Right cardiac atrium (tissue), 5 donors: ENCODE measurements at regions not wholly inside any gene's neighbourhood (a gene's known extent, or its start where the extent isn't known, plus 50 kb on each side); places are given as distances from the start of the nearest gene placed in this dataset.

Experiments used
- ATAC-seq, 2 donors: fragments of 200-7000 bp; cut with Tn5 transposase; one replicate each; pipeline versions ENCODE4 v1.8.0 to v1.9.1; 2020; ENCODE audit warnings: moderate library complexity in 2 of 2, mild to moderate bottlenecking in 1 of 2
- DNase-seq, 3 donors: peaks; one replicate each; pipeline ENCODE4 v3.0.0-alpha.2; 2020
- H3K27ac ChIP-seq: one replicate; pipeline ENCODE4 v1.5.1; 2013; ENCODE audit warnings: mild to moderate bottlenecking, low read length, control low read depth, moderate library complexity
- H3K27me3 ChIP-seq: one replicate; pipeline ENCODE4 v1.6.1; 2013; ENCODE audit not compliant: control insufficient read depth, insufficient read depth
- H3K4me1 ChIP-seq: one replicate; pipeline ENCODE4 v1.6.1; 2013; ENCODE audit warnings: low read length; ENCODE audit not compliant: control insufficient read depth, insufficient read depth
- H3K4me3 ChIP-seq: one replicate; pipeline ENCODE4 v1.5.1; 2013; ENCODE audit warnings: low read length, control low read depth
- H3K9me3 ChIP-seq: one replicate; pipeline ENCODE4 v1.6.1; 2013; ENCODE audit warnings: low read length; ENCODE audit not compliant: control insufficient read depth
- WGBS: extraction: QIAGEN DNeasy Blood & Tissue Kit; methylation state at CpG from one replicate; pipeline ENCODE4 v1.1.7; 2013; 5-methylcytosine and 5-hydroxymethylcytosine counted together
- intact Hi-C, 4 donors: fragments of 100-400 bp; cut with DNase I; formaldehyde crosslinking; loops; one replicate each; pipeline versions ENCODE4 v1.11.0 to v1.14.0; 2022 to 2023
- donor health status: healthy with polysubstance abuse.
- donor health status: DM: no; HTN: yes; CAD: no.
- donor health status: DM: no; HTN: no; CAD: no.
- donor health status: DM: no; HTN: yes; CAD: no; lungs with severe emphysema.
- donor health status: DM: yes; HTN: yes; CAD: no.

- Histone ChIP-seq H3K27ac (no peak overlapping the region), H3K27me3 (no peaks in the 10 kb centered on the region), H3K4me3 (no peak overlapping the region), H3K9me3 (peaks cover 2% of the 10 kb centered on the region), H3K4me1 (no peaks in the 10 kb centered on the region)
- intact Hi-C loops: no loop called here
- DNase-seq: no peak
- ATAC-seq: no peak
- 43% methylated on average over 4 of the region's 4 CpGs for WGBS
Measured at GRCh38 chr5:14016549-14016948, 72.1 kb upstream of the DNAH5 start.

- no peaks in the 10 kb centered on the region for H3K27me3 ChIP-seq
- under 1% methylated on average over 74 of the region's 74 CpGs for WGBS
- H3K9me3 ChIP-seq: peaks cover 5% of the 10 kb centered on the region
- DNase-seq: peak; percentile 92 to 96 (median 94)
- ATAC-seq: peak; percentile 96 to 97
- H3K4me1 ChIP-seq: peaks cover 4% of the 10 kb centered on the region
- intact Hi-C loops: no loop called here
- H3K4me3 ChIP-seq: peak overlapping the region; percentile 22
- no peak overlapping the region for H3K27ac ChIP-seq
Measured at GRCh38 chr5:14011089-14012020, 66.9 kb upstream of the DNAH5 start.

- 59% methylated on average over 2 of the region's 2 CpGs for WGBS
- Histone ChIP-seq H3K27ac (no peak overlapping the region), H3K4me3 (no peak overlapping the region), H3K27me3 (no peaks in the 10 kb centered on the region), H3K4me1 (peaks cover 4% of the 10 kb centered on the region), H3K9me3 (peaks cover 5% of the 10 kb centered on the region)
- intact Hi-C loops: loop anchor here in 1 of 4 donors (10.0 kb wide), 1 partner anchor 265 kb away; no protein-coding TSS in a partner anchor
- DNase-seq (no peak), ATAC-seq (no peak)
Measured at GRCh38 chr5:14009575-14009974, 65.1 kb upstream of the DNAH5 start.

- Histone ChIP-seq H3K4me1 (peaks cover 4% of the 10 kb centered on the region), H3K4me3 (no peak overlapping the region), H3K9me3 (peaks cover 5% of the 10 kb centered on the region), H3K27me3 (no peaks in the 10 kb centered on the region), H3K27ac (no peak overlapping the region)
- 76% methylated on average over 8 of the region's 8 CpGs for WGBS
- ATAC-seq: no peak
- intact Hi-C loops: loop anchor here in 1 of 4 donors (10.0 kb wide), 1 partner anchor 266 kb away; no protein-coding TSS in a partner anchor
- DNase-seq: no peak
Measured at GRCh38 chr5:14008819-14009311, 64.4 kb upstream of the DNAH5 start.

- H3K4me3 ChIP-seq: no peak overlapping the region
- H3K9me3 ChIP-seq: peaks cover 9% of the 10 kb centered on the region
- H3K27ac ChIP-seq: peak overlapping the region; percentile 45
- H3K4me1 ChIP-seq: peaks cover 4% of the 10 kb centered on the region
- intact Hi-C loops: loop anchor here in 1 of 4 donors (10.0 kb wide), 1 partner anchor 268 kb away; no protein-coding TSS in a partner anchor
- no peaks in the 10 kb centered on the region for H3K27me3 ChIP-seq
- ATAC-seq (peak; percentile 76 to 88), DNase-seq (peak; percentile 51 to 77 (median 58))
- 63% methylated on average over 6 of the region's 6 CpGs for WGBS
Measured at GRCh38 chr5:14006823-14007520, 62.5 kb upstream of the DNAH5 start.

- H3K4me3 ChIP-seq: no peak overlapping the region
- H3K4me1 ChIP-seq: peaks cover 4% of the 10 kb centered on the region
- no peak for DNase-seq
- peaks cover 6% of the 10 kb centered on the region for H3K9me3 ChIP-seq
- no peaks in the 10 kb centered on the region for H3K27me3 ChIP-seq
- 82% methylated on average over 6 of the region's 6 CpGs for WGBS
- intact Hi-C loops: loop anchor here in 1 of 4 donors (10.0 kb wide), 1 partner anchor 270 kb away; no protein-coding TSS in a partner anchor
- no peak for ATAC-seq
- H3K27ac ChIP-seq: no peak overlapping the region
Measured at GRCh38 chr5:14004598-14005394, 60.3 kb upstream of the DNAH5 start.

GRCh38 chr5:14003936-14004335 lies 59.4 kb upstream of the DNAH5 start:
- H3K4me3 ChIP-seq: no peak overlapping the region
- 49% methylated on average over 4 of the region's 4 CpGs for WGBS
- H3K4me1 ChIP-seq: peaks cover 4% of the 10 kb centered on the region
- ATAC-seq (no peak), DNase-seq (no peak)
- H3K27me3 ChIP-seq: no peaks in the 10 kb centered on the region
- peaks cover 6% of the 10 kb centered on the region for H3K9me3 ChIP-seq
- intact Hi-C loops: loop anchor here in 1 of 4 donors (10.0 kb wide), 1 partner anchor 271 kb away; no protein-coding TSS in a partner anchor
- no peak overlapping the region for H3K27ac ChIP-seq

- WGBS: 92% methylated on average over 2 of the region's 2 CpGs
- Histone ChIP-seq H3K4me3 (no peak overlapping the region), H3K27me3 (no peaks in the 10 kb centered on the region), H3K27ac (no peak overlapping the region), H3K9me3 (peaks cover 6% of the 10 kb centered on the region), H3K4me1 (peaks cover 4% of the 10 kb centered on the region)
- no peak for ATAC-seq
- intact Hi-C loops: loop anchor here in 1 of 4 donors (10.0 kb wide), 1 partner anchor 271 kb away; no protein-coding TSS in a partner anchor
- no peak for DNase-seq
Measured at GRCh38 chr5:14003513-14003912, 59.0 kb upstream of the DNAH5 start.

GRCh38 chr5:13998254-13998653 lies 53.8 kb upstream of the DNAH5 start:
- DNase-seq (no peak), ATAC-seq (no peak)
- Histone ChIP-seq H3K9me3 (peaks cover 2% of the 10 kb centered on the region), H3K4me3 (no peak overlapping the region), H3K27me3 (no peaks in the 10 kb centered on the region), H3K4me1 (no peaks in the 10 kb centered on the region), H3K27ac (no peak overlapping the region)
- WGBS: 57% methylated on average over 4 of the region's 4 CpGs
- intact Hi-C loops: loop anchor here in 2 of 4 donors (10.0 kb wide), 3 partner anchors 97 to 277 kb away; no protein-coding TSS in a partner anchor

GRCh38 chr5:13997514-13997913 lies 53.0 kb upstream of the DNAH5 start:
- DNase-seq (no peak), ATAC-seq (no peak)
- no peaks in the 10 kb centered on the region for H3K4me1 ChIP-seq
- H3K4me3 ChIP-seq: no peak overlapping the region
- intact Hi-C loops: loop anchor here in 2 of 4 donors (10.0 kb wide), 3 partner anchors 97 to 277 kb away; no protein-coding TSS in a partner anchor
- peaks cover 2% of the 10 kb centered on the region for H3K9me3 ChIP-seq
- no peak overlapping the region for H3K27ac ChIP-seq
- no peaks in the 10 kb centered on the region for H3K27me3 ChIP-seq
- 95% methylated on average over 2 of the region's 2 CpGs for WGBS
